ENCODE measurements at regions not wholly inside any gene's neighbourhood (a gene's known extent, or its start where the extent isn't known, plus 50 kb on each side); places are given as distances from the start of the nearest gene placed in this dataset.

GRCh38 chr4:180491210-180491609 is 1752.0 kb upstream of the TENM3 start:
- DNase-seq, result no peak
- Mint-ChIP-seq H3K4me3 (no peak overlapping the region), H3K9me3 (peaks cover 3 to 14% (median 3%) of the 10 kb centered on the region in 5 donors), H3K4me1 (no peaks in the 10 kb centered on the region), H3K27ac (no peak overlapping the region), H3K36me3 (no peaks in the 10 kb centered on the region), H3K27me3 (no peaks in the 10 kb centered on the region)
- CTCF ChIA-PET, result no interaction called here
- H3K27me3 ChIP-seq (ENCODE audit: insufficient read depth, low read length, poor library complexity, severe bottlenecking), result no peaks in the 10 kb centered on the region
- no peak overlapping the region for H3K27ac ChIP-seq (ENCODE audit: low read depth, low read length)
- no peak overlapping the region for H3K4me3 ChIP-seq (ENCODE audit: low read length)
- H3K36me3 ChIP-seq (ENCODE audit: insufficient read depth, low read length), result no peaks in the 10 kb centered on the region
- no peaks in the 10 kb centered on the region for H3K4me1 ChIP-seq (ENCODE audit: insufficient read depth, low read length)
- no peaks in the 10 kb centered on the region for H3K9me3 ChIP-seq (ENCODE audit: low read length)
- POLR2A ChIA-PET, result no interaction called here

GRCh38 chr4:180493299-180493698 is 1749.9 kb upstream of the TENM3 start:
- ChIA-PET CTCF (no interaction called here), POLR2A (no interaction called here)
- Mint-ChIP-seq H3K4me1 (no peaks in the 10 kb centered on the region), H3K9me3 (peaks cover 2 to 18% (median 10%) of the 10 kb centered on the region in 5 donors), H3K4me3 (no peak overlapping the region), H3K27me3 (no peaks in the 10 kb centered on the region), H3K36me3 (no peaks in the 10 kb centered on the region), H3K27ac (no peak overlapping the region)
- H3K36me3 ChIP-seq (ENCODE audit: insufficient read depth, low read length), result no peaks in the 10 kb centered on the region
- no peaks in the 10 kb centered on the region for H3K27me3 ChIP-seq (ENCODE audit: insufficient read depth, low read length, poor library complexity, severe bottlenecking)
- no peaks in the 10 kb centered on the region for H3K4me1 ChIP-seq (ENCODE audit: insufficient read depth, low read length)
- no peak overlapping the region for H3K4me3 ChIP-seq (ENCODE audit: low read length)
- no peaks in the 10 kb centered on the region for H3K9me3 ChIP-seq (ENCODE audit: low read length)
- H3K27ac ChIP-seq (ENCODE audit: low read depth, low read length), result no peak overlapping the region
- DNase-seq, result no peak

- no peaks in the 10 kb centered on the region for H3K4me1 Mint-ChIP-seq
- H3K27me3 Mint-ChIP-seq, result no peaks in the 10 kb centered on the region
- H3K27me3 ChIP-seq (ENCODE audit: insufficient read depth, low read length, poor library complexity, severe bottlenecking), result no peaks in the 10 kb centered on the region
- H3K9me3 Mint-ChIP-seq, result peaks cover 5 to 18% (median 8%) of the 10 kb centered on the region in 5 donors
- H3K9me3 ChIP-seq (ENCODE audit: low read length), result no peaks in the 10 kb centered on the region
- no peaks in the 10 kb centered on the region for H3K36me3 ChIP-seq (ENCODE audit: insufficient read depth, low read length)
- H3K4me3 ChIP-seq (ENCODE audit: low read length), result no peak overlapping the region
- no peak overlapping the region for H3K27ac Mint-ChIP-seq
- POLR2A ChIA-PET, result no interaction called here
- no peak overlapping the region for H3K27ac ChIP-seq (ENCODE audit: low read depth, low read length)
- CTCF ChIA-PET, result no interaction called here
- H3K4me1 ChIP-seq (ENCODE audit: insufficient read depth, low read length), result no peaks in the 10 kb centered on the region
- no peak overlapping the region for H3K4me3 Mint-ChIP-seq
- no peaks in the 10 kb centered on the region for H3K36me3 Mint-ChIP-seq
- DNase-seq, result no peak
Observed at GRCh38 chr4:180500154-180500553, 1743.0 kb upstream of the TENM3 start.

- Histone ChIP-seq H3K4me3 (ENCODE audit: low read length) (no peak overlapping the region), H3K27me3 (ENCODE audit: insufficient read depth, low read length, poor library complexity, severe bottlenecking) (no peaks in the 10 kb centered on the region), H3K9me3 (ENCODE audit: low read length) (no peaks in the 10 kb centered on the region), H3K36me3 (ENCODE audit: insufficient read depth, low read length) (no peaks in the 10 kb centered on the region), H3K27ac (ENCODE audit: low read depth, low read length) (no peak overlapping the region), H3K4me1 (ENCODE audit: insufficient read depth, low read length) (no peaks in the 10 kb centered on the region)
- Mint-ChIP-seq H3K27ac (no peak overlapping the region), H3K4me3 (no peak overlapping the region), H3K9me3 (peaks cover 5 to 25% (median 5%) of the 10 kb centered on the region in 5 donors), H3K36me3 (no peaks in the 10 kb centered on the region), H3K4me1 (no peaks in the 10 kb centered on the region), H3K27me3 (peaks cover 0 to 1% of the 10 kb centered on the region in 2 donors)
- no peak for DNase-seq
- ChIA-PET POLR2A (no interaction called here), CTCF (no interaction called here)
Observed at GRCh38 chr4:180512801-180513475, 1730.3 kb upstream of the TENM3 start.

- no peaks in the 10 kb centered on the region for H3K27me3 Mint-ChIP-seq
- H3K36me3 Mint-ChIP-seq, result no peaks in the 10 kb centered on the region
- Histone ChIP-seq H3K9me3 (ENCODE audit: low read length) (no peaks in the 10 kb centered on the region), H3K27me3 (ENCODE audit: insufficient read depth, low read length, poor library complexity, severe bottlenecking) (no peaks in the 10 kb centered on the region), H3K27ac (ENCODE audit: low read depth, low read length) (no peak overlapping the region), H3K4me1 (ENCODE audit: insufficient read depth, low read length) (no peaks in the 10 kb centered on the region), H3K4me3 (ENCODE audit: low read length) (no peak overlapping the region), H3K36me3 (ENCODE audit: insufficient read depth, low read length) (no peaks in the 10 kb centered on the region)
- DNase-seq, result no peak
- H3K9me3 Mint-ChIP-seq, result peaks cover 2 to 15% (median 5%) of the 10 kb centered on the region in 5 donors
- no peak overlapping the region for H3K4me3 Mint-ChIP-seq
- H3K4me1 Mint-ChIP-seq, result no peaks in the 10 kb centered on the region
- POLR2A ChIA-PET, result no interaction called here
- H3K27ac Mint-ChIP-seq, result no peak overlapping the region
- CTCF ChIA-PET, result no interaction called here
Observed at GRCh38 chr4:180518906-180519305, 1724.3 kb upstream of the TENM3 start.

DNA sequence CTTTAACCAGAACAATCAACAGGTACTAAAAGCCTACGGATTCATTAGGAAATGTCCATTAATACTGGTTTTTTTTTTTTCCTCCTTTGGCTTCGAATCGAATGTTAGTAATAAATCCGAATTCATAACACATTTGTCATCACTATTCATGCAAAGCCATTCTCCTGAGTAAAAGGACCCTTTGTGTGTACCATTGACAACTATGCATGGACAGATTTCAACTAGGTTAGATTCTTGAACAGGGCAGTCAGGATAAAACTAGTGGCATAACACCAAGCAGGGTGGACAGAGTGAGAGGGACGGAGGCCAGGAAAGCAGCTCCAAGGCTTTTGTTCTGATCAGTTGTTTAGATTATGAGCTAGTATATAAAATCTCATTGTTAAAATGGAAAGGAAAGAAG is 1722.0 kb upstream of the TENM3 start:
- Mint-ChIP-seq H3K27ac (no peak overlapping the region), H3K4me1 (no peaks in the 10 kb centered on the region), H3K4me3 (no peak overlapping the region), H3K36me3 (no peaks in the 10 kb centered on the region), H3K27me3 (no peaks in the 10 kb centered on the region), H3K9me3 (peaks cover 0 to 11% (median 3%) of the 10 kb centered on the region in 5 donors)
- CTCF ChIA-PET, result no interaction called here
- POLR2A ChIA-PET, result no interaction called here
- Histone ChIP-seq H3K9me3 (ENCODE audit: low read length) (no peaks in the 10 kb centered on the region), H3K4me1 (ENCODE audit: insufficient read depth, low read length) (no peaks in the 10 kb centered on the region), H3K36me3 (ENCODE audit: insufficient read depth, low read length) (no peaks in the 10 kb centered on the region), H3K27ac (ENCODE audit: low read depth, low read length) (no peak overlapping the region), H3K4me3 (ENCODE audit: low read length) (no peak overlapping the region), H3K27me3 (ENCODE audit: insufficient read depth, low read length, poor library complexity, severe bottlenecking) (no peaks in the 10 kb centered on the region)
- no peak for DNase-seq

GRCh38 chr4:180525523-180526077 is 1717.6 kb upstream of the TENM3 start:
- Histone ChIP-seq H3K27ac (ENCODE audit: low read depth, low read length) (no peak overlapping the region), H3K36me3 (ENCODE audit: insufficient read depth, low read length) (no peaks in the 10 kb centered on the region), H3K4me3 (ENCODE audit: low read length) (no peak overlapping the region), H3K27me3 (ENCODE audit: insufficient read depth, low read length, poor library complexity, severe bottlenecking) (no peaks in the 10 kb centered on the region), H3K9me3 (ENCODE audit: low read length) (no peaks in the 10 kb centered on the region), H3K4me1 (ENCODE audit: insufficient read depth, low read length) (no peaks in the 10 kb centered on the region)
- POLR2A ChIA-PET, result no interaction called here
- H3K27ac Mint-ChIP-seq, result no peak overlapping the region
- no peak overlapping the region for H3K4me3 Mint-ChIP-seq
- no peak for DNase-seq
- peaks cover 0 to 8% (median 6%) of the 10 kb centered on the region in 5 donors for H3K9me3 Mint-ChIP-seq
- H3K36me3 Mint-ChIP-seq, result no peaks in the 10 kb centered on the region
- CTCF ChIA-PET, result no interaction called here
- no peaks in the 10 kb centered on the region for H3K27me3 Mint-ChIP-seq
- H3K4me1 Mint-ChIP-seq, result no peaks in the 10 kb centered on the region

- POLR2A ChIA-PET, result no interaction called here
- H3K27ac Mint-ChIP-seq, result no peak overlapping the region
Observed at GRCh38 chr4:180528003-180528402, 1715.2 kb upstream of the TENM3 start.

More at GRCh38 chr4:180528003-180528402, 1715.2 kb upstream of the TENM3 start:
- Histone ChIP-seq H3K27ac (ENCODE audit: low read depth, low read length) (no peak overlapping the region), H3K4me3 (ENCODE audit: low read length) (no peak overlapping the region), H3K9me3 (ENCODE audit: low read length) (no peaks in the 10 kb centered on the region), H3K27me3 (ENCODE audit: insufficient read depth, low read length, poor library complexity, severe bottlenecking) (no peaks in the 10 kb centered on the region), H3K36me3 (ENCODE audit: insufficient read depth, low read length) (no peaks in the 10 kb centered on the region), H3K4me1 (ENCODE audit: insufficient read depth, low read length) (no peaks in the 10 kb centered on the region)
- H3K36me3 Mint-ChIP-seq, result no peaks in the 10 kb centered on the region
- no peak for DNase-seq
- no peaks in the 10 kb centered on the region for H3K27me3 Mint-ChIP-seq
- peaks cover 1 to 16% (median 7%) of the 10 kb centered on the region in 5 donors for H3K9me3 Mint-ChIP-seq
- H3K4me1 Mint-ChIP-seq, result no peaks in the 10 kb centered on the region
- no peak overlapping the region for H3K4me3 Mint-ChIP-seq
- CTCF ChIA-PET, result no interaction called here
